ENCODE measurements at regions not wholly inside any gene's neighbourhood (a gene's known extent, or its start where the extent isn't known, plus 50 kb on each side); places are given as distances from the start of the nearest gene placed in this dataset.

DNA sequence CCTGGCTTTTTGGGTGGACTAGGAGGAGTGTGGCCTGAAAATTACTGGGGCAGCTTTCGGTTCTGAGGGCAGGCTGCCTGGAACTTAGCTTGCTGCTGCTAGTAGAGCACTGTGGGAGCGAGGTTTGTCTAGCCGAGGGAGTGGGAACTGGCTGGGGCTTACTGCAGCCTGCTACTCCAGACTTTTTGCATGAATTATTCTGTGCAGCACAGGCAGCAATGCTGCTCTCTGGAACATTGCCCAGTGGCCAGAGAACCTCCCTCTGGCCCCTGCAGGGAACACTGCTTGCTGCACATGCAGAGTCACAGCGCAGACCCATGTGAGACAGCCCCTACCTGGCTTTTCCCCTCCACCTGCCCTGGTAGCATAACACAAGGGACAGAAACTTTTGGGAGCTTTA is 263.9 kb upstream of the SLITRK2 start:
- CTCF ChIA-PET = interaction anchor here (1.7 kb wide), 1 partner anchor 14 kb away, joined by 5 read pairs; no protein-coding TSS in a partner anchor
- 11% methylated on average over 4 of the region's 4 CpGs for WGBS (ENCODE audit: insufficient coverage, insufficient replicate concordance, low lambda C conversion rate, missing lambda C conversion rate)
- H2AFZ ChIP-seq (ENCODE audit: control insufficient read depth, low read depth, low read length) = no peak overlapping the region
- H3K9me3 ChIP-seq (replicated peaks; ENCODE audit: control insufficient read depth, insufficient read depth, low read length) = no peaks in the 10 kb centered on the region
- no peaks in the 10 kb centered on the region for H3K27me3 ChIP-seq (replicated peaks in 1 of 2; ENCODE audit: control insufficient read depth in 2 of 2, insufficient read depth in 2 of 2, low read length in 1 of 2)
- in situ Hi-C loops (cut with MboI) (no loop called here), intact Hi-C loops (cut with micrococcal nuclease; ENCODE audit: unreplicated experiment) (no loop called here)
- TF ChIP-seq RUNX3 (IDR thresholded peaks at IDR 0.05; ENCODE audit: low read length) = no peak
- TF ChIP-seq SMC3 (IDR thresholded peaks at IDR 0.05; ENCODE audit: borderline replicate concordance, low read length) = no peak
- no peak for TF ChIP-seq KAT2A (conservative IDR thresholded peaks at IDR 0.05; ENCODE audit: control insufficient read depth, low read depth, low read length)
- TF ChIP-seq, protein P1, sequence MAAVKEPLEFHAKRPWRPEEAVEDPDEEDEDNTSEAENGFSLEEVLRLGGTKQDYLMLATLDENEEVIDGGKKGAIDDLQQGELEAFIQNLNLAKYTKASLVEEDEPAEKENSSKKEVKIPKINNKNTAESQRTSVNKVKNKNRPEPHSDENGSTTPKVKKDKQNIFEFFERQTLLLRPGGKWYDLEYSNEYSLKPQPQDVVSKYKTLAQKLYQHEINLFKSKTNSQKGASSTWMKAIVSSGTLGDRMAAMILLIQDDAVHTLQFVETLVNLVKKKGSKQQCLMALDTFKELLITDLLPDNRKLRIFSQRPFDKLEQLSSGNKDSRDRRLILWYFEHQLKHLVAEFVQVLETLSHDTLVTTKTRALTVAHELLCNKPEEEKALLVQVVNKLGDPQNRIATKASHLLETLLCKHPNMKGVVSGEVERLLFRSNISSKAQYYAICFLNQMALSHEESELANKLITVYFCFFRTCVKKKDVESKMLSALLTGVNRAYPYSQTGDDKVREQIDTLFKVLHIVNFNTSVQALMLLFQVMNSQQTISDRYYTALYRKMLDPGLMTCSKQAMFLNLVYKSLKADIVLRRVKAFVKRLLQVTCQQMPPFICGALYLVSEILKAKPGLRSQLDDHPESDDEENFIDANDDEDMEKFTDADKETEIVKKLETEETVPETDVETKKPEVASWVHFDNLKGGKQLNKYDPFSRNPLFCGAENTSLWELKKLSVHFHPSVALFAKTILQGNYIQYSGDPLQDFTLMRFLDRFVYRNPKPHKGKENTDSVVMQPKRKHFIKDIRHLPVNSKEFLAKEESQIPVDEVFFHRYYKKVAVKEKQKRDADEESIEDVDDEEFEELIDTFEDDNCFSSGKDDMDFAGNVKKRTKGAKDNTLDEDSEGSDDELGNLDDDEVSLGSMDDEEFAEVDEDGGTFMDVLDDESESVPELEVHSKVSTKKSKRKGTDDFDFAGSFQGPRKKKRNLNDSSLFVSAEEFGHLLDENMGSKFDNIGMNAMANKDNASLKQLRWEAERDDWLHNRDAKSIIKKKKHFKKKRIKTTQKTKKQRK (IDR thresholded peaks at IDR 0.05; ENCODE audit: low read depth, low read length) = no peak
- TF ChIP-seq ZNF24 (IDR thresholded peaks at IDR 0.05) = no peak
- TF ChIP-seq, protein P2, sequence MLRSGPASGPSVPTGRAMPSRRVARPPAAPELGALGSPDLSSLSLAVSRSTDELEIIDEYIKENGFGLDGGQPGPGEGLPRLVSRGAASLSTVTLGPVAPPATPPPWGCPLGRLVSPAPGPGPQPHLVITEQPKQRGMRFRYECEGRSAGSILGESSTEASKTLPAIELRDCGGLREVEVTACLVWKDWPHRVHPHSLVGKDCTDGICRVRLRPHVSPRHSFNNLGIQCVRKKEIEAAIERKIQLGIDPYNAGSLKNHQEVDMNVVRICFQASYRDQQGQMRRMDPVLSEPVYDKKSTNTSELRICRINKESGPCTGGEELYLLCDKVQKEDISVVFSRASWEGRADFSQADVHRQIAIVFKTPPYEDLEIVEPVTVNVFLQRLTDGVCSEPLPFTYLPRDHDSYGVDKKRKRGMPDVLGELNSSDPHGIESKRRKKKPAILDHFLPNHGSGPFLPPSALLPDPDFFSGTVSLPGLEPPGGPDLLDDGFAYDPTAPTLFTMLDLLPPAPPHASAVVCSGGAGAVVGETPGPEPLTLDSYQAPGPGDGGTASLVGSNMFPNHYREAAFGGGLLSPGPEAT (IDR thresholded peaks at IDR 0.05; ENCODE audit: low read depth) = no peak
- no TSS peak for BruUV-seq (replicated peaks)
- no peak overlapping the region for H3K4me2 ChIP-seq (ENCODE audit: control insufficient read depth, insufficient read depth)
- POLR2A ChIA-PET = no interaction called here
- H3K36me3 ChIP-seq (ENCODE audit: control insufficient read depth in 2 of 2, insufficient read depth in 2 of 2, low read length in 1 of 2) = no peaks in the 10 kb centered on the region
- no peaks in the 10 kb centered on the region for H3K4me1 ChIP-seq (ENCODE audit: control insufficient read depth, insufficient read depth, low read length)
- DNase-seq (ENCODE audit: low read depth, low spot score) = no peak
- no peak for ATAC-seq
- no peak overlapping the region for H3K4me3 ChIP-seq
- no peak overlapping the region for H3K9ac ChIP-seq (ENCODE audit: control insufficient read depth, insufficient read depth, low read length)
- H4K20me1 ChIP-seq (ENCODE audit: control insufficient read depth, insufficient read depth) = no peaks in the 10 kb centered on the region
- RAD21 ChIA-PET (ENCODE audit: unreplicated experiment) = no interaction called here
- SMC1A ChIA-PET (ENCODE audit: uncharacterized antibody, unreplicated experiment) = no interaction called here
- FAIRE-seq = no peak
- H3K79me2 ChIP-seq (ENCODE audit: control insufficient read depth, insufficient read depth, low read length) = no peaks in the 10 kb centered on the region
- H3K27ac ChIP-seq (ENCODE audit: control insufficient read depth, insufficient read depth) = no peak overlapping the region

Measured in GM12878 (cell line).